ENCODE measurements at regions not wholly inside any gene's neighbourhood (a gene's known extent, or its start where the extent isn't known, plus 50 kb on each side); places are given as distances from the start of the nearest gene placed in this dataset.

DNA sequence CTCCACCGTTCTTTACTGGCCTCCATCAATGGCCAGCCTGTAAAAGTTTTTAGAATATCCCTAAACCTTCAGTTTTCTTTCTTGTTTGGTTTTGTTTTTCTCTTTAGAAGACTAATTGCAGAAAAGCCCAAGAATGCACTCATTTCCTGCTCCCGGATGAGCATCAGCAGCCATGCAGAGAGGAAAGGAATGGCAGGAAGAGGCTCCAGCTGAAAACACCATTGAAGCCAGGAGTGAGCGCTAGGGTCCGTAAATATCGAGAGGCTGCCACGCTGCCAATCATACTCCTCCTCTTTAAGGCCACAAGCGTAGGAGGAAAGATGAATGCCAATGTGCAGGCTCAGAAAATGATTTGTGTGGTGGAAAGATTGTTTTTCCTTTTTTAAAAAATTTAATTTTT, 57.4 kb upstream of the UBE2L5 start:
- TF ChIP-seq POLR2A (IDR thresholded peaks at IDR 0.05; ENCODE audit: low read depth, low read length) (no peak), POLR2AphosphoS5 (IDR thresholded peaks at IDR 0.05; ENCODE audit: low read depth, low read length) (no peak), TAF1 (IDR thresholded peaks at IDR 0.05; ENCODE audit: low read depth, low read length) (no peak), SPI1 (IDR thresholded peaks at IDR 0.05; ENCODE audit: low read depth, low read length) (no peak), POU2F2 (IDR thresholded peaks at IDR 0.05; ENCODE audit: low read depth, low read length) (no peak)

Measured in GM12891 (cell line).